ENCODE measurements at regions not wholly inside any gene's neighbourhood (a gene's known extent, or its start where the extent isn't known, plus 50 kb on each side); places are given as distances from the start of the nearest gene placed in this dataset.

DNA sequence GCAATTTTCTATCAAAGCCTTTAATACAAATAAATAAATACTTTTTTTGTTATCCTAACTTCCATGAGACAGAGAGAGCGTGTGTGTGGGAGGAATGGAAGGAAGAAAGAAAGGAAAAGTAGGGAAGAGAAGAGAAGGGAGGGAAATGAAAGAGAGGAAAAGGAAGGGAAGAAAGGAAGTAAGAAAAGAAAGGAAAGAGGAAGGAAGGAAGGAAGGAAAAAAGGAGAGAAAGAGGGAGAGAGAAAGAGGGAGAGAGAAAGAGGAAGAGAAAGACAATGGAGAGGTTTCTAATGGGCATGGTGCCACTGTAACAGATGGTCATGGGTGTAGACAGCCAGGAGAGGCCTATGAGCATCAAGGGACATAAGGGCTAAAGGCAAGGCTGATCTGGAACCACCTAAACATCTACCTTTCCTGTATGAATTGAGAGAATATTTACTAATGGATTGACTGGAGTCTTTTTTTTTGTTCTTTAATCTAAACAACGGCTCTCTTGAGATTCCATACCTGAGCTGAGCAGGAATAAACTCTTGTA, 234.9 kb downstream of the PTPRC start:
- TF ChIP-seq, protein P1, sequence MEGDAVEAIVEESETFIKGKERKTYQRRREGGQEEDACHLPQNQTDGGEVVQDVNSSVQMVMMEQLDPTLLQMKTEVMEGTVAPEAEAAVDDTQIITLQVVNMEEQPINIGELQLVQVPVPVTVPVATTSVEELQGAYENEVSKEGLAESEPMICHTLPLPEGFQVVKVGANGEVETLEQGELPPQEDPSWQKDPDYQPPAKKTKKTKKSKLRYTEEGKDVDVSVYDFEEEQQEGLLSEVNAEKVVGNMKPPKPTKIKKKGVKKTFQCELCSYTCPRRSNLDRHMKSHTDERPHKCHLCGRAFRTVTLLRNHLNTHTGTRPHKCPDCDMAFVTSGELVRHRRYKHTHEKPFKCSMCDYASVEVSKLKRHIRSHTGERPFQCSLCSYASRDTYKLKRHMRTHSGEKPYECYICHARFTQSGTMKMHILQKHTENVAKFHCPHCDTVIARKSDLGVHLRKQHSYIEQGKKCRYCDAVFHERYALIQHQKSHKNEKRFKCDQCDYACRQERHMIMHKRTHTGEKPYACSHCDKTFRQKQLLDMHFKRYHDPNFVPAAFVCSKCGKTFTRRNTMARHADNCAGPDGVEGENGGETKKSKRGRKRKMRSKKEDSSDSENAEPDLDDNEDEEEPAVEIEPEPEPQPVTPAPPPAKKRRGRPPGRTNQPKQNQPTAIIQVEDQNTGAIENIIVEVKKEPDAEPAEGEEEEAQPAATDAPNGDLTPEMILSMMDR (IDR thresholded peaks at IDR 0.05; ENCODE audit: low read depth, low read length): no peak
- no peak for TF ChIP-seq EZH2phosphoT487 (IDR thresholded peaks at IDR 0.05; ENCODE audit: low read depth)

Data from OCI-LY3 (cell line).